SHP77 treated with DMSO at 0.1 percent for 48 hours (cell line): ENCODE measurements at regions not wholly inside any gene's neighbourhood (a gene's known extent, or its start where the extent isn't known, plus 50 kb on each side); places are given as distances from the start of the nearest gene placed in this dataset.

Experiments used
- DNase-seq: peaks from one replicate; lab custom pipeline; 2025; lab: John Stamatoyannopoulos, UW

GRCh38 chr14:42734041-42734440 is 1127.4 kb downstream of the LRFN5 start:
- DNase-seq: no peak

GRCh38 chr14:42732005-42732404 is 1125.3 kb downstream of the LRFN5 start:
- no peak for DNase-seq

GRCh38 chr14:42731480-42731879 is 1124.8 kb downstream of the LRFN5 start:
- DNase-seq: no peak

GRCh38 chr14:42729681-42730080 is 1123.0 kb downstream of the LRFN5 start:
- DNase-seq: no peak

- DNase-seq: peak; percentile 94
These were observed 1112.7 kb downstream of the LRFN5 start for GRCh38 chr14:42719391-42719790.

GRCh38 chr14:42715316-42715715 is 1108.6 kb downstream of the LRFN5 start:
- DNase-seq: no peak

- DNase-seq: no peak
These were observed 1103.4 kb downstream of the LRFN5 start for GRCh38 chr14:42710071-42710470.

- no peak for DNase-seq
These were observed 1096.8 kb downstream of the LRFN5 start for GRCh38 chr14:42703501-42703900.

GRCh38 chr14:42687421-42687820 is 1080.7 kb downstream of the LRFN5 start:
- no peak for DNase-seq

GRCh38 chr14:42683707-42684106 is 1077.0 kb downstream of the LRFN5 start:
- DNase-seq: no peak

- DNase-seq: no peak
These were observed 1070.0 kb downstream of the LRFN5 start for GRCh38 chr14:42676636-42677035.

- DNase-seq: no peak
These were observed 1067.3 kb downstream of the LRFN5 start for GRCh38 chr14:42673963-42674362.

- no peak for DNase-seq
These were observed 1065.0 kb downstream of the LRFN5 start for GRCh38 chr14:42671636-42672035.

- DNase-seq: no peak
These were observed 1058.4 kb downstream of the LRFN5 start for GRCh38 chr14:42665083-42665482.

GRCh38 chr14:42664190-42664589 is 1057.5 kb downstream of the LRFN5 start:
- DNase-seq: no peak

- no peak for DNase-seq
These were observed 1048.0 kb downstream of the LRFN5 start for GRCh38 chr14:42654707-42655106.

GRCh38 chr14:42642787-42643186 is 1036.1 kb downstream of the LRFN5 start:
- no peak for DNase-seq

GRCh38 chr14:42633504-42634095 is 1026.9 kb downstream of the LRFN5 start:
- DNase-seq: no peak

GRCh38 chr14:42629553-42629952 is 1022.9 kb downstream of the LRFN5 start:
- no peak for DNase-seq

- no peak for DNase-seq
These were observed 1021.9 kb downstream of the LRFN5 start for GRCh38 chr14:42628602-42629001.

GRCh38 chr14:42626986-42627385 is 1020.3 kb downstream of the LRFN5 start:
- no peak for DNase-seq

GRCh38 chr14:42624980-42625761 is 1018.5 kb downstream of the LRFN5 start:
- DNase-seq: no peak

GRCh38 chr14:42617005-42617404 is 1010.3 kb downstream of the LRFN5 start:
- no peak for DNase-seq

GRCh38 chr14:42606839-42607238 is 1000.2 kb downstream of the LRFN5 start:
- DNase-seq: no peak
